ENCODE measurements at regions not wholly inside any gene's neighbourhood (a gene's known extent, or its start where the extent isn't known, plus 50 kb on each side); places are given as distances from the start of the nearest gene placed in this dataset.

GRCh38 chr9:73979894-73980264 lies 517.3 kb upstream of the RORB start:
- TF ChIP-seq, protein P1, sequence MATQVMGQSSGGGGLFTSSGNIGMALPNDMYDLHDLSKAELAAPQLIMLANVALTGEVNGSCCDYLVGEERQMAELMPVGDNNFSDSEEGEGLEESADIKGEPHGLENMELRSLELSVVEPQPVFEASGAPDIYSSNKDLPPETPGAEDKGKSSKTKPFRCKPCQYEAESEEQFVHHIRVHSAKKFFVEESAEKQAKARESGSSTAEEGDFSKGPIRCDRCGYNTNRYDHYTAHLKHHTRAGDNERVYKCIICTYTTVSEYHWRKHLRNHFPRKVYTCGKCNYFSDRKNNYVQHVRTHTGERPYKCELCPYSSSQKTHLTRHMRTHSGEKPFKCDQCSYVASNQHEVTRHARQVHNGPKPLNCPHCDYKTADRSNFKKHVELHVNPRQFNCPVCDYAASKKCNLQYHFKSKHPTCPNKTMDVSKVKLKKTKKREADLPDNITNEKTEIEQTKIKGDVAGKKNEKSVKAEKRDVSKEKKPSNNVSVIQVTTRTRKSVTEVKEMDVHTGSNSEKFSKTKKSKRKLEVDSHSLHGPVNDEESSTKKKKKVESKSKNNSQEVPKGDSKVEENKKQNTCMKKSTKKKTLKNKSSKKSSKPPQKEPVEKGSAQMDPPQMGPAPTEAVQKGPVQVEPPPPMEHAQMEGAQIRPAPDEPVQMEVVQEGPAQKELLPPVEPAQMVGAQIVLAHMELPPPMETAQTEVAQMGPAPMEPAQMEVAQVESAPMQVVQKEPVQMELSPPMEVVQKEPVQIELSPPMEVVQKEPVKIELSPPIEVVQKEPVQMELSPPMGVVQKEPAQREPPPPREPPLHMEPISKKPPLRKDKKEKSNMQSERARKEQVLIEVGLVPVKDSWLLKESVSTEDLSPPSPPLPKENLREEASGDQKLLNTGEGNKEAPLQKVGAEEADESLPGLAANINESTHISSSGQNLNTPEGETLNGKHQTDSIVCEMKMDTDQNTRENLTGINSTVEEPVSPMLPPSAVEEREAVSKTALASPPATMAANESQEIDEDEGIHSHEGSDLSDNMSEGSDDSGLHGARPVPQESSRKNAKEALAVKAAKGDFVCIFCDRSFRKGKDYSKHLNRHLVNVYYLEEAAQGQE (IDR thresholded peaks at IDR 0.05; ENCODE audit: insufficient read depth in 1 of 2, low read depth in 2 of 2, low read length in 2 of 2) = no peak
- no peak for TF ChIP-seq TAF1 (IDR thresholded peaks at IDR 0.05; ENCODE audit: borderline replicate concordance, insufficient read depth, low read length)

Data from PFSK-1 (cell line).